ENCODE measurements at regions not wholly inside any gene's neighbourhood (a gene's known extent, or its start where the extent isn't known, plus 50 kb on each side); places are given as distances from the start of the nearest gene placed in this dataset.

DNA sequence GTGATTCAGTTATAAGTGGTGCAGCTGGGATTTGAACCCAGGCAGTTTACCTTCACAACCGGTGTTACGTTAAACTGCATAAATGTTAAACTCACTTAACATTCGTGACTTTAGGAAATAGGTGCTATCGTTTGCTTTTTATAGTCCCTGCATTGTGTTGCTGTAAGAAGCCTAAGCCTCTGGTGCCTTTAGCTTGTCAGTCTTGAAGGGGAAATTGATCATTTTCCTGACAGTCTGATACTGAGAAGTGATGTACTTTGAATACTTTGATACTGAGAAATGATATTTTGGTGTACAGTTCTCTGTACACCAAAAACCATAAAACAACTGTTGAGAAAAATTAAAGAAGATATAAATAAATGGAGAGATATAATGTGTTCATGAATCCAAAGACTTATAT is 52.5 kb upstream of the NEDD9 start:
- DNase-seq (ENCODE audit: low spot score) (no peak), ATAC-seq (ENCODE audit: insufficient number of reproducible peaks, low FRiP score, low read depth) (no peak)
- H3K4me1 ChIP-seq (ENCODE audit: control insufficient read depth in 1 of 2, low read depth in 2 of 2), result peaks cover 0 to under 1% of the 10 kb centered on the region in 2 donors
- no peaks in the 10 kb centered on the region for H3K36me3 ChIP-seq
- no peak overlapping the region for H3K4me3 ChIP-seq
- peaks cover 2% of the 10 kb centered on the region for H3K9me3 ChIP-seq
- TF ChIP-seq, protein P1, sequence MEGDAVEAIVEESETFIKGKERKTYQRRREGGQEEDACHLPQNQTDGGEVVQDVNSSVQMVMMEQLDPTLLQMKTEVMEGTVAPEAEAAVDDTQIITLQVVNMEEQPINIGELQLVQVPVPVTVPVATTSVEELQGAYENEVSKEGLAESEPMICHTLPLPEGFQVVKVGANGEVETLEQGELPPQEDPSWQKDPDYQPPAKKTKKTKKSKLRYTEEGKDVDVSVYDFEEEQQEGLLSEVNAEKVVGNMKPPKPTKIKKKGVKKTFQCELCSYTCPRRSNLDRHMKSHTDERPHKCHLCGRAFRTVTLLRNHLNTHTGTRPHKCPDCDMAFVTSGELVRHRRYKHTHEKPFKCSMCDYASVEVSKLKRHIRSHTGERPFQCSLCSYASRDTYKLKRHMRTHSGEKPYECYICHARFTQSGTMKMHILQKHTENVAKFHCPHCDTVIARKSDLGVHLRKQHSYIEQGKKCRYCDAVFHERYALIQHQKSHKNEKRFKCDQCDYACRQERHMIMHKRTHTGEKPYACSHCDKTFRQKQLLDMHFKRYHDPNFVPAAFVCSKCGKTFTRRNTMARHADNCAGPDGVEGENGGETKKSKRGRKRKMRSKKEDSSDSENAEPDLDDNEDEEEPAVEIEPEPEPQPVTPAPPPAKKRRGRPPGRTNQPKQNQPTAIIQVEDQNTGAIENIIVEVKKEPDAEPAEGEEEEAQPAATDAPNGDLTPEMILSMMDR (IDR thresholded peaks at IDR 0.05), result no peak
- H3K27ac ChIP-seq, result no peak overlapping the region
- H3K27me3 ChIP-seq (replicated peaks; ENCODE audit: insufficient read depth), result no peaks in the 10 kb centered on the region

DNA sequence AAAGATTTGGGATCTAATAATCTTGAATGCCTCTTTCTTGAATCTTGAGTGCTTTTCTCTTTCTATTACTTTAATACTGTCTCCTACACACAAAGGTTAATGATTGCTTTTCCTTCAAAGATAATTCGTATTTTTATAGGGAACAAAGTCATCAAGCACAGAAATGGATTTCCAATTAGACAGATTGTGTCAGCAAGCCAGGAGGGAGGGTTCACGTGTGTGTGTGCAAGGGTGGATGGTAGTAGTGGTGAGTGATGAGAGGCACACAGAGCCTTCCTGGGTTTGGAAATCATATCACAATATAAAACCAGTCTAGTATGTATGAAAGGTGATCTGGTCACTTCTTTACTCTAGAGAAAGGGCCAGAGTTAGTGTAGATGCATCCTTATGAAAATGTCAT is 51.2 kb upstream of the NEDD9 start:
- Histone ChIP-seq H3K4me3 (no peak overlapping the region), H3K4me1 (ENCODE audit: control insufficient read depth in 1 of 2, low read depth in 2 of 2) (peaks cover 5 to 13% of the 10 kb centered on the region in 2 donors), H3K27me3 (replicated peaks; ENCODE audit: insufficient read depth) (no peaks in the 10 kb centered on the region), H3K9me3 (peaks cover 2% of the 10 kb centered on the region), H3K27ac (no peak overlapping the region), H3K36me3 (no peaks in the 10 kb centered on the region)
- DNase-seq (ENCODE audit: low spot score), result no peak
- ATAC-seq (ENCODE audit: insufficient number of reproducible peaks, low FRiP score, low read depth), result no peak
- TF ChIP-seq, protein P1 (IDR thresholded peaks at IDR 0.05), result no peak

DNA sequence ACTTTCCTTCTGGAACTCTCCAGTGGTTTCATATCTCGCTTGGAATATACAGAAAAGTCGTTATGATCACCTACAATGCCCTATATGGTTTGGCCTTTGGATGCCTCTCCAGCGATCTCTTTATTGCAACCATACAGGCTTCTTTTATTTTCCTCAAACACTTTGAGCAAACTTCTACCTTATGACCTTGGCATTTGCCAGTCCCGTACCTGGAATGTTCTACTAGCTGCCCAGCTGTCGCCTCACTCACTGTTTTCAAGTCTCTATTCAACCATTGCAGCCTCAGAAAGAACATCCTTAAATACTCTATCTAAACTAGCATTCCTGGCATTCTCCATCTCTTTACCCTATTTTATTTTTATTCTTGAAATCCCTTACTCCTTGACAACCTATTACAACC is 50.4 kb upstream of the NEDD9 start:
- no peak for ATAC-seq (ENCODE audit: insufficient number of reproducible peaks, low FRiP score, low read depth)
- no peaks in the 10 kb centered on the region for H3K27me3 ChIP-seq (replicated peaks; ENCODE audit: insufficient read depth)

More for the DNA sequence above, 50.4 kb upstream of the NEDD9 start:
- Histone ChIP-seq H3K4me1 (ENCODE audit: control insufficient read depth in 1 of 2, low read depth in 2 of 2) (peaks cover 6 to 20% of the 10 kb centered on the region in 2 donors), H3K4me3 (no peak overlapping the region), H3K9me3 (peaks cover 2% of the 10 kb centered on the region), H3K36me3 (no peaks in the 10 kb centered on the region), H3K27ac (no peak overlapping the region)
- DNase-seq (ENCODE audit: low spot score), result no peak
- TF ChIP-seq, protein P1 (IDR thresholded peaks at IDR 0.05), result no peak
